ENCODE measurements at regions not wholly inside any gene's neighbourhood (a gene's known extent, or its start where the extent isn't known, plus 50 kb on each side); places are given as distances from the start of the nearest gene placed in this dataset.

- Histone ChIP-seq H3K27me3 (ENCODE audit: insufficient read depth, poor library complexity, severe bottlenecking) (peaks cover 8% of the 10 kb centered on the region), H3K4me1 (ENCODE audit: insufficient read depth, poor library complexity, severe bottlenecking) (no peaks in the 10 kb centered on the region), H3K9me3 (ENCODE audit: severe bottlenecking) (no peaks in the 10 kb centered on the region), H3K27ac (ENCODE audit: poor library complexity, severe bottlenecking) (no peak overlapping the region), H3K4me3 (ENCODE audit: severe bottlenecking) (no peak overlapping the region), H3K36me3 (ENCODE audit: low read depth) (no peaks in the 10 kb centered on the region)
- DNase-seq (ENCODE audit: low spot score) (no peak), ATAC-seq (ENCODE audit: low read depth) (0 out of 3 replicates have a peak, but pooled peaks have one; percentile 14)
- no peak for TF ChIP-seq CTCF (IDR thresholded peaks at IDR 0.05; ENCODE audit: poor library complexity, severe bottlenecking)
Measured at GRCh38 chr14:44649061-44649460, 142.0 kb upstream of the FSCB start.

GRCh38 chr14:44640416-44640815, 133.3 kb upstream of the FSCB start:
- Histone ChIP-seq H3K4me3 (ENCODE audit: severe bottlenecking) (no peak overlapping the region), H3K27me3 (ENCODE audit: insufficient read depth, poor library complexity, severe bottlenecking) (peaks cover 11% of the 10 kb centered on the region), H3K36me3 (ENCODE audit: low read depth) (no peaks in the 10 kb centered on the region), H3K27ac (ENCODE audit: poor library complexity, severe bottlenecking) (no peak overlapping the region), H3K9me3 (ENCODE audit: severe bottlenecking) (no peaks in the 10 kb centered on the region), H3K4me1 (ENCODE audit: insufficient read depth, poor library complexity, severe bottlenecking) (no peaks in the 10 kb centered on the region)
- ATAC-seq (ENCODE audit: low read depth), result no peak
- TF ChIP-seq CTCF (IDR thresholded peaks at IDR 0.05; ENCODE audit: poor library complexity, severe bottlenecking), result no peak
- no peak for DNase-seq (ENCODE audit: low spot score)

- no peak for ATAC-seq (ENCODE audit: low read depth)
- no peak for TF ChIP-seq CTCF (IDR thresholded peaks at IDR 0.05; ENCODE audit: poor library complexity, severe bottlenecking)
- Histone ChIP-seq H3K27me3 (ENCODE audit: insufficient read depth, poor library complexity, severe bottlenecking) (peaks cover 11% of the 10 kb centered on the region), H3K36me3 (ENCODE audit: low read depth) (no peaks in the 10 kb centered on the region), H3K4me1 (ENCODE audit: insufficient read depth, poor library complexity, severe bottlenecking) (no peaks in the 10 kb centered on the region), H3K27ac (ENCODE audit: poor library complexity, severe bottlenecking) (no peak overlapping the region), H3K9me3 (ENCODE audit: severe bottlenecking) (no peaks in the 10 kb centered on the region), H3K4me3 (ENCODE audit: severe bottlenecking) (no peak overlapping the region)
- DNase-seq (ENCODE audit: low spot score), result no peak
Measured at GRCh38 chr14:44639781-44640385, 132.8 kb upstream of the FSCB start.

- no peaks in the 10 kb centered on the region for H3K36me3 ChIP-seq (ENCODE audit: low read depth)
- H3K27ac ChIP-seq (ENCODE audit: poor library complexity, severe bottlenecking), result no peak overlapping the region
- H3K4me1 ChIP-seq (ENCODE audit: insufficient read depth, poor library complexity, severe bottlenecking), result no peaks in the 10 kb centered on the region
- ATAC-seq (ENCODE audit: low read depth) (no peak), DNase-seq (ENCODE audit: low spot score) (no peak)
- peaks cover 11% of the 10 kb centered on the region for H3K27me3 ChIP-seq (ENCODE audit: insufficient read depth, poor library complexity, severe bottlenecking)
- TF ChIP-seq CTCF (IDR thresholded peaks at IDR 0.05; ENCODE audit: poor library complexity, severe bottlenecking), result no peak
- no peaks in the 10 kb centered on the region for H3K9me3 ChIP-seq (ENCODE audit: severe bottlenecking)
- no peak overlapping the region for H3K4me3 ChIP-seq (ENCODE audit: severe bottlenecking)
Measured at GRCh38 chr14:44634692-44635091, 127.6 kb upstream of the FSCB start.

GRCh38 chr14:44626423-44626822, 119.3 kb upstream of the FSCB start:
- Histone ChIP-seq H3K4me3 (ENCODE audit: severe bottlenecking) (no peak overlapping the region), H3K27ac (ENCODE audit: poor library complexity, severe bottlenecking) (no peak overlapping the region), H3K9me3 (ENCODE audit: severe bottlenecking) (no peaks in the 10 kb centered on the region), H3K36me3 (ENCODE audit: low read depth) (no peaks in the 10 kb centered on the region), H3K4me1 (ENCODE audit: insufficient read depth, poor library complexity, severe bottlenecking) (no peaks in the 10 kb centered on the region), H3K27me3 (ENCODE audit: insufficient read depth, poor library complexity, severe bottlenecking) (peaks cover 10% of the 10 kb centered on the region)
- no peak for TF ChIP-seq CTCF (IDR thresholded peaks at IDR 0.05; ENCODE audit: poor library complexity, severe bottlenecking)
- ATAC-seq (ENCODE audit: low read depth) (no peak; the same call in 2 of the 3 replicates), DNase-seq (ENCODE audit: low spot score) (no peak)

Measured in RWPE2 (cell line).